GM18511 (cell line): ENCODE measurements at regions not wholly inside any gene's neighbourhood (a gene's known extent, or its start where the extent isn't known, plus 50 kb on each side); places are given as distances from the start of the nearest gene placed in this dataset.
"Not testable (repeated sequence)": the region's sequence is repeated elsewhere in the genome, so short reads cannot be mapped to it uniquely, and the experiment has no call there.

Experiments
- ATAC-seq: cut with Tn5 transposase; IDR thresholded peaks from one replicate; pipeline ENCODE4 v1.9.1; 2021; ENCODE audit warnings: mild to moderate bottlenecking, moderate library complexity; ENCODE audit not compliant: unreplicated experiment

GRCh38 chr1:229124116-229124515, 146.8 kb upstream of the RAB4A start:
- ATAC-seq: no peak

GRCh38 chr1:229124520-229125124, 146.3 kb upstream of the RAB4A start:
- no peak for ATAC-seq

- no peak for ATAC-seq
Measured at GRCh38 chr1:229127301-229127700, 143.6 kb upstream of the RAB4A start.

GRCh38 chr1:229128066-229128608, 142.8 kb upstream of the RAB4A start:
- no peak for ATAC-seq

- no peak for ATAC-seq
Measured at GRCh38 chr1:229129301-229130027, 141.4 kb upstream of the RAB4A start.

- no peak for ATAC-seq
Measured at GRCh38 chr1:229130028-229130668, 140.8 kb upstream of the RAB4A start.

GRCh38 chr1:229131243-229132105, 139.4 kb upstream of the RAB4A start:
- no peak for ATAC-seq

GRCh38 chr1:229132106-229132443, 138.8 kb upstream of the RAB4A start:
- no peak for ATAC-seq

- no peak for ATAC-seq
Measured at GRCh38 chr1:229132706-229133105, 138.2 kb upstream of the RAB4A start.

- no peak for ATAC-seq
Measured at GRCh38 chr1:229133151-229133550, 137.8 kb upstream of the RAB4A start.

- ATAC-seq: no peak
Measured at GRCh38 chr1:229133811-229134210, 137.1 kb upstream of the RAB4A start.

- ATAC-seq: not testable (repeated sequence)
Measured at GRCh38 chr1:229134381-229135217, 136.3 kb upstream of the RAB4A start.

- no peak for ATAC-seq
Measured at GRCh38 chr1:229135773-229136172, 135.1 kb upstream of the RAB4A start.

GRCh38 chr1:229136822-229137221, 134.1 kb upstream of the RAB4A start:
- ATAC-seq: no peak

- no peak for ATAC-seq
Measured at GRCh38 chr1:229137271-229137670, 133.6 kb upstream of the RAB4A start.

- no peak for ATAC-seq
Measured at GRCh38 chr1:229138058-229138457, 132.9 kb upstream of the RAB4A start.

GRCh38 chr1:229139331-229140118, 131.4 kb upstream of the RAB4A start:
- no peak for ATAC-seq

- ATAC-seq: no peak
Measured at GRCh38 chr1:229140119-229140396, 130.9 kb upstream of the RAB4A start.

GRCh38 chr1:229141271-229141670, 129.6 kb upstream of the RAB4A start:
- ATAC-seq: no peak
